DND-41 (cell line): ENCODE measurements at regions not wholly inside any gene's neighbourhood (a gene's known extent, or its start where the extent isn't known, plus 50 kb on each side); places are given as distances from the start of the nearest gene placed in this dataset.

Experiments
- CTCF ChIP-seq: IDR thresholded peaks from 2 replicates; pipeline ENCODE4 v1.5.1; 2012; ENCODE audit warnings: borderline replicate concordance, low read length, moderate library complexity, mild to moderate bottlenecking; ENCODE audit not compliant: poor library complexity, severe bottlenecking; ENCODE audit errors: extremely low read depth
- EZH2 ChIP-seq: IDR thresholded peaks from 3 replicates; pipeline ENCODE4 v1.6.1; 2012; ENCODE audit warnings: borderline replicate concordance, low read depth, mild to moderate bottlenecking, moderate library complexity, low read length, inconsistent platforms; ENCODE audit not compliant: severe bottlenecking

- TF ChIP-seq CTCF (no peak), EZH2 (no peak)
These were observed 173.8 kb downstream of the TBX5 start for GRCh38 chr12:114232187-114232586.
